Activated CD8-positive, alpha-beta T cell treated with anti-CD3 and anti-CD28 coated beads for 36 hours (primary cell): ENCODE measurements at regions not wholly inside any gene's neighbourhood (a gene's known extent, or its start where the extent isn't known, plus 50 kb on each side); places are given as distances from the start of the nearest gene placed in this dataset.

Experiments
- ATAC-seq: fragments of 200-7000 bp; cut with Tn5 transposase; one replicate; pipeline ENCODE4 v1.10.0; 2021; ENCODE audit warnings: mild to moderate bottlenecking, moderate library complexity
- CTCF ChIA-PET: fragments of 350-600 bp; sonication (Branson Sonifier 250); formaldehyde crosslinking; loops from one replicate; lab custom pipeline; 2021; ENCODE audit warnings: antibody characterized with exemption; lab: Charles Lee
- POLR2A ChIA-PET: fragments of 350-600 bp; sonication (Branson Sonifier 250); formaldehyde crosslinking; loops from one replicate; lab custom pipeline; 2021; ENCODE audit warnings: antibody characterized with exemption; lab: Charles Lee
- DNase-seq: peaks from one replicate; pipeline ENCODE4 v3.0.0-alpha.2; 2020
- H3K27ac Mint-ChIP-seq: one replicate; pipeline ENCODE4 v1.8.0; 2021; ENCODE audit warnings: mild to moderate bottlenecking, mixed read lengths
- H3K27me3 Mint-ChIP-seq: one replicate; pipeline ENCODE4 v1.8.0; 2021; ENCODE audit warnings: mixed read lengths
- H3K36me3 Mint-ChIP-seq: one replicate; pipeline ENCODE4 v1.8.0; 2021; ENCODE audit warnings: low read depth, mixed read lengths
- H3K4me1 Mint-ChIP-seq: one replicate; pipeline ENCODE4 v1.8.0; 2021; ENCODE audit warnings: low read depth, mixed read lengths
- H3K4me3 Mint-ChIP-seq: one replicate; pipeline ENCODE4 v1.8.0; 2021; ENCODE audit warnings: mild to moderate bottlenecking, moderate library complexity, mixed read lengths
- H3K9me3 Mint-ChIP-seq: one replicate; pipeline ENCODE4 v1.8.0; 2021; ENCODE audit warnings: mixed read lengths
- CTCF ChIP-seq: fragments of 200-600 bp; IDR thresholded peaks from one replicate; pipeline ENCODE4 v1.8.0; 2022; ENCODE audit warnings: antibody characterized with exemption, mild to moderate bottlenecking
- intact Hi-C: fragments of 100-400 bp; cut with micrococcal nuclease; formaldehyde crosslinking; loops from one replicate; pipeline ENCODE4 v1.10.0; 2022

DNA sequence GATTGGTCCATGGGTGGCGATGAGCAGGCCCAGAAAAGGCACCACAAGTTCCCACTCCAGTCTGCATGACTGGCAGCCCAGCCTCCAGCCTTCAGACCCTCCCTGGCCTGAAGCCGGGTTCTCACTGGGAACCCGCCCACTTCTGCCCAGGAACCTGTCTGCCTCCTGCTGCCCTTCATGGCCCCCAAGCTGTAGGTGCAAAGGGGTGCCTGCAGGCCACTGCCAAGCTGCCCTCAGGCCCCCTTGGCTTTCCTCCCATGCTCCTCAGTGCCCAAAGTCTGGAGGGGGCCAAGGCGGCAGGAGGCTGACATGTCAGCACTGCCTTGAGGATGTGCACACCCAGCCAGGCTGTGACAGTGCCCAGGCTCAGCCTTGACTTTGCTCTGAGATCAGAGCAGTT is 488.5 kb upstream of the THBS1 start:
- H3K27ac Mint-ChIP-seq = no peak overlapping the region

DNA sequence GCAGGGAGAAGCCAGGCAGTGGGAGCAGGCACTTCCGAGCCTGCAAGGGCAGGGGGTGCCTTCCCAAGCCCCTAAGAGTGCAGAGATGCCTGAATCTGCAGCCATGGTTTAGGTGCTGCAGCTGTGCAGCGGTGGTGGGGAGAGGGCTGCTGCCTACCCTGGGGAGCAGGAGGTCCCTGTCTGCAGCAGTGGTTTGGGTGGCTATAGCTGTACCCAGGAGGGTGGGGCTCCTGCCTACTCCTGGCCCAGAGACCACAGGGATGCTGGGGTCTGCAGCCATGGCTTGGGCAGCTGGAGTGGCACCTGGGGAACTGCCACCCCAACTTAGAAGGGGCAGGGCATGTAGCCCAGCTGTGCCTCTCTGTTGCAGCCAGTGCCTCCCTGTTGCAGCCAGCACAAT is 488.1 kb upstream of the THBS1 start:
- Mint-ChIP-seq H3K9me3 (no peaks in the 10 kb centered on the region), H3K27ac (no peak overlapping the region), H3K36me3 (no peaks in the 10 kb centered on the region), H3K4me3 (no peak overlapping the region), H3K4me1 (no peaks in the 10 kb centered on the region), H3K27me3 (peaks cover 10% of the 10 kb centered on the region)
- no peak for TF ChIP-seq CTCF
- intact Hi-C loops = no loop called here
- no peak for ATAC-seq
- ChIA-PET POLR2A (no interaction called here), CTCF (no interaction called here)
- no peak for DNase-seq

More for the DNA sequence above, 488.5 kb upstream of the THBS1 start:
- no peaks in the 10 kb centered on the region for H3K36me3 Mint-ChIP-seq
- intact Hi-C loops = no loop called here
- ChIA-PET POLR2A (no interaction called here), CTCF (no interaction called here)
- DNase-seq (no peak), ATAC-seq (no peak)
- H3K9me3 Mint-ChIP-seq = no peaks in the 10 kb centered on the region
- peaks cover 9% of the 10 kb centered on the region for H3K27me3 Mint-ChIP-seq
- TF ChIP-seq CTCF = no peak
- no peak overlapping the region for H3K4me3 Mint-ChIP-seq
- no peaks in the 10 kb centered on the region for H3K4me1 Mint-ChIP-seq

DNA sequence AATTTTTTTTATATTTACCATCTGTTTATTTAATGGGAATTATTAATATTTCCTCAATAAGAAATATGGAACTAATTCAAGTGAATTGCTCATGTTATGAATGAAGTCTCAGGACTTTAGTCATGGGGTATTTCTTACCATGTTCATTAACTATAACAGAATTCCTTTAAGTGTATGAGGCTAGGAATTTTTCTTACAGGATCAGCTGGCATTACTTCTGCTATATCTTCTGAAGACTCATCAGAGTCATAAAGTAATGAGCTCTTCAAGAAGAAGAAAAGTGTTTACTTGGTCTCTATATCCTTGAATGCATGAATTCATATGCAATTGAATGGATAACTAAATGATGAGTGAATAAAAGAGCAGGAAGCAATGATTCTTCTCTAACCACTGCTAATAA is 486.8 kb upstream of the THBS1 start:
- H3K4me1 Mint-ChIP-seq = no peaks in the 10 kb centered on the region
- no peaks in the 10 kb centered on the region for H3K9me3 Mint-ChIP-seq
- no peak overlapping the region for H3K27ac Mint-ChIP-seq
- ATAC-seq (no peak), DNase-seq (no peak)
- H3K27me3 Mint-ChIP-seq = peaks cover 12% of the 10 kb centered on the region
- no peak overlapping the region for H3K4me3 Mint-ChIP-seq
- CTCF ChIA-PET = no interaction called here
- no peak for TF ChIP-seq CTCF
- H3K36me3 Mint-ChIP-seq = no peaks in the 10 kb centered on the region
- intact Hi-C loops = no loop called here
- POLR2A ChIA-PET = no interaction called here

DNA sequence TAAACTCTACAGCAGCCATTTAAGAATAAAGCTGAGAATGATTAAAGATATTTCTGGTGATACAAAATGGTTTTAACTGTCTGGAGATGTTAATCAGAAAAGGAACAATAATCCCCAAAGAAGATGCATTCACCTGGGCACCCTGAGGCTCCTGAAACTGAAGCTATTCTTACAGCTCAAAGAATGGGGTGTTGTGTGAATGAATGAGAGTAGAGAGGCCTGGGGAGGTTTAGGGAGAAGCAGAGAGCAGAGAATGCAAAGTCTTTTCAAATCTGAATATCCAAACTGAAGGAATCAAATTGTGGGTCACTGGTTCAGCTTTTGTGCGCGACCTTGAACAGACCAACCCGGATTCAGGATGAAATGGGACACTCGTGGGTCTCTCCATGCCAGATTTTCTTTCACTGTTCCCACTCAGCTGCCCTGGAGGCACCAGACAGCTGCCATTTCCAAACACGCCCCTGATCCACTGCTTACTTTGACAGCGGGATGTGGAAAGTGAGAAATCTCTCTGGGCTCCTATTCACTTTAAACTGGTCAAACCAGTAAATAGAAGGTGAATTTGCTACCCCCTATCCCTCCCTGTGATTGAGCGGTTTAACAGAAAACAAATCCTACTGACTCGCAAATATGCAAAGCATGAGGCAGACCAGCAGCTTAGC is 485.5 kb upstream of the THBS1 start:
- H3K9me3 Mint-ChIP-seq = no peaks in the 10 kb centered on the region
- H3K4me3 Mint-ChIP-seq = no peak overlapping the region
- DNase-seq (no peak), ATAC-seq (no peak)
- no peak for TF ChIP-seq CTCF
- peaks cover 11% of the 10 kb centered on the region for H3K27me3 Mint-ChIP-seq
- intact Hi-C loops = no loop called here
- H3K36me3 Mint-ChIP-seq = no peaks in the 10 kb centered on the region
- ChIA-PET POLR2A (no interaction called here), CTCF (no interaction called here)
- H3K4me1 Mint-ChIP-seq = no peaks in the 10 kb centered on the region
- H3K27ac Mint-ChIP-seq = no peak overlapping the region

GRCh38 chr15:39096608-39097205 is 484.2 kb upstream of the THBS1 start:
- ChIA-PET POLR2A (interaction anchor here (0.6 kb wide), 1 partner anchor 27 kb away, joined by 3 read pairs; no protein-coding TSS in a partner anchor), CTCF (no interaction called here)
- TF ChIP-seq CTCF = no peak
- no peaks in the 10 kb centered on the region for H3K36me3 Mint-ChIP-seq
- intact Hi-C loops = no loop called here
- ATAC-seq = no peak
- no peaks in the 10 kb centered on the region for H3K4me1 Mint-ChIP-seq
- no peaks in the 10 kb centered on the region for H3K9me3 Mint-ChIP-seq
- H3K27ac Mint-ChIP-seq = no peak overlapping the region
- no peak for DNase-seq
- no peak overlapping the region for H3K4me3 Mint-ChIP-seq
- peaks cover 14% of the 10 kb centered on the region for H3K27me3 Mint-ChIP-seq
